ENCODE measurements at regions not wholly inside any gene's neighbourhood (a gene's known extent, or its start where the extent isn't known, plus 50 kb on each side); places are given as distances from the start of the nearest gene placed in this dataset.
"Not testable (repeated sequence)": the region's sequence is repeated elsewhere in the genome, so short reads cannot be mapped to it uniquely, and the experiment has no call there.

- Histone ChIP-seq H3K9ac (ENCODE audit: low read depth in 1 of 3, low read length in 3 of 3) (no peak overlapping the region), H3K27me3 (ENCODE audit: control insufficient read depth in 3 of 3, insufficient read depth in 3 of 3, low read length in 3 of 3) (no peaks in the 10 kb centered on the region), H3K4me1 (ENCODE audit: control insufficient read depth in 3 of 3, insufficient read depth in 3 of 3, low read length in 3 of 3) (no peaks in the 10 kb centered on the region), H3K36me3 (ENCODE audit: control insufficient read depth in 3 of 3, insufficient read depth in 3 of 3, low read length in 3 of 3) (no peaks in the 10 kb centered on the region), H3K9me3 (ENCODE audit: control insufficient read depth in 3 of 3, low read length in 3 of 3) (no peaks in the 10 kb centered on the region), H3K4me3 (ENCODE audit: low read length in 3 of 3) (no peak overlapping the region), H3K27ac (ENCODE audit: low read depth, low read length) (no peak overlapping the region)
These were observed 928.0 kb upstream of the FAT3 start for GRCh38 chr11:91296629-91297028.

- H3K36me3 ChIP-seq (ENCODE audit: control insufficient read depth in 3 of 3, insufficient read depth in 3 of 3, low read length in 3 of 3) = no peaks in the 10 kb centered on the region
- H3K27me3 ChIP-seq (ENCODE audit: control insufficient read depth in 3 of 3, insufficient read depth in 3 of 3, low read length in 3 of 3) = no peaks in the 10 kb centered on the region
- no peak overlapping the region for H3K4me3 ChIP-seq (ENCODE audit: low read length in 3 of 3)
- no peaks in the 10 kb centered on the region for H3K4me1 ChIP-seq (ENCODE audit: control insufficient read depth in 3 of 3, insufficient read depth in 3 of 3, low read length in 3 of 3)
- no peak overlapping the region for H3K27ac ChIP-seq (ENCODE audit: low read depth, low read length)
- H3K9ac ChIP-seq (ENCODE audit: low read depth in 1 of 3, low read length in 3 of 3) = no peak overlapping the region
- H3K9me3 ChIP-seq (ENCODE audit: control insufficient read depth in 3 of 3, low read length in 3 of 3) = no peaks in the 10 kb centered on the region
These were observed 929.0 kb upstream of the FAT3 start for GRCh38 chr11:91295591-91295990.

GRCh38 chr11:91293119-91293518 is 931.5 kb upstream of the FAT3 start:
- Histone ChIP-seq H3K9me3 (ENCODE audit: control insufficient read depth in 3 of 3, low read length in 3 of 3) (no peaks in the 10 kb centered on the region), H3K27ac (ENCODE audit: low read depth, low read length) (no peak overlapping the region), H3K4me3 (ENCODE audit: low read length in 3 of 3) (no peak overlapping the region), H3K9ac (ENCODE audit: low read depth in 1 of 3, low read length in 3 of 3) (no peak overlapping the region), H3K4me1 (ENCODE audit: control insufficient read depth in 3 of 3, insufficient read depth in 3 of 3, low read length in 3 of 3) (no peaks in the 10 kb centered on the region), H3K27me3 (ENCODE audit: control insufficient read depth in 3 of 3, insufficient read depth in 3 of 3, low read length in 3 of 3) (no peaks in the 10 kb centered on the region), H3K36me3 (ENCODE audit: control insufficient read depth in 3 of 3, insufficient read depth in 3 of 3, low read length in 3 of 3) (no peaks in the 10 kb centered on the region)

- H3K4me1 ChIP-seq (ENCODE audit: control insufficient read depth in 3 of 3, insufficient read depth in 3 of 3, low read length in 3 of 3) = no peaks in the 10 kb centered on the region
- no peak overlapping the region for H3K27ac ChIP-seq (ENCODE audit: low read depth, low read length)
These were observed 952.5 kb upstream of the FAT3 start for GRCh38 chr11:91272089-91272488.

GRCh38 chr11:91268512-91269295 is 955.9 kb upstream of the FAT3 start:
- not testable (repeated sequence) for H3K4me1 ChIP-seq (ENCODE audit: control insufficient read depth in 3 of 3, insufficient read depth in 3 of 3, low read length in 3 of 3); H3K36me3 ChIP-seq (ENCODE audit: control insufficient read depth in 3 of 3, insufficient read depth in 3 of 3, low read length in 3 of 3); H3K4me3 ChIP-seq (ENCODE audit: low read length in 3 of 3); H3K9me3 ChIP-seq (ENCODE audit: control insufficient read depth in 3 of 3, low read length in 3 of 3); H3K9ac ChIP-seq (ENCODE audit: low read depth in 1 of 3, low read length in 3 of 3); H3K27me3 ChIP-seq (ENCODE audit: control insufficient read depth in 3 of 3, insufficient read depth in 3 of 3, low read length in 3 of 3); H3K27ac ChIP-seq (ENCODE audit: low read depth, low read length)

More at GRCh38 chr11:91272089-91272488, 952.5 kb upstream of the FAT3 start:
- Histone ChIP-seq H3K27me3 (ENCODE audit: control insufficient read depth in 3 of 3, insufficient read depth in 3 of 3, low read length in 3 of 3) (no peaks in the 10 kb centered on the region), H3K9ac (ENCODE audit: low read depth in 1 of 3, low read length in 3 of 3) (no peak overlapping the region), H3K4me3 (ENCODE audit: low read length in 3 of 3) (no peak overlapping the region), H3K36me3 (ENCODE audit: control insufficient read depth in 3 of 3, insufficient read depth in 3 of 3, low read length in 3 of 3) (no peaks in the 10 kb centered on the region), H3K9me3 (ENCODE audit: control insufficient read depth in 3 of 3, low read length in 3 of 3) (no peaks in the 10 kb centered on the region)

- Histone ChIP-seq H3K27ac (ENCODE audit: low read depth, low read length) (no peak overlapping the region), H3K4me1 (ENCODE audit: control insufficient read depth in 3 of 3, insufficient read depth in 3 of 3, low read length in 3 of 3) (no peaks in the 10 kb centered on the region), H3K4me3 (ENCODE audit: low read length in 3 of 3) (no peak overlapping the region), H3K36me3 (ENCODE audit: control insufficient read depth in 3 of 3, insufficient read depth in 3 of 3, low read length in 3 of 3) (no peaks in the 10 kb centered on the region), H3K27me3 (ENCODE audit: control insufficient read depth in 3 of 3, insufficient read depth in 3 of 3, low read length in 3 of 3) (no peaks in the 10 kb centered on the region), H3K9me3 (ENCODE audit: control insufficient read depth in 3 of 3, low read length in 3 of 3) (no peaks in the 10 kb centered on the region), H3K9ac (ENCODE audit: low read depth in 1 of 3, low read length in 3 of 3) (no peak overlapping the region)
These were observed 958.7 kb upstream of the FAT3 start for GRCh38 chr11:91265946-91266345.

- no peaks in the 10 kb centered on the region for H3K9me3 ChIP-seq (ENCODE audit: control insufficient read depth in 3 of 3, low read length in 3 of 3)
- no peak overlapping the region for H3K27ac ChIP-seq (ENCODE audit: low read depth, low read length)
- H3K4me3 ChIP-seq (ENCODE audit: low read length in 3 of 3) = no peak overlapping the region
- no peak overlapping the region for H3K9ac ChIP-seq (ENCODE audit: low read depth in 1 of 3, low read length in 3 of 3)
- H3K36me3 ChIP-seq (ENCODE audit: control insufficient read depth in 3 of 3, insufficient read depth in 3 of 3, low read length in 3 of 3) = no peaks in the 10 kb centered on the region
- no peaks in the 10 kb centered on the region for H3K27me3 ChIP-seq (ENCODE audit: control insufficient read depth in 3 of 3, insufficient read depth in 3 of 3, low read length in 3 of 3)
- no peaks in the 10 kb centered on the region for H3K4me1 ChIP-seq (ENCODE audit: control insufficient read depth in 3 of 3, insufficient read depth in 3 of 3, low read length in 3 of 3)
These were observed 960.1 kb upstream of the FAT3 start for GRCh38 chr11:91264481-91264880.

- Histone ChIP-seq H3K36me3 (ENCODE audit: control insufficient read depth in 3 of 3, insufficient read depth in 3 of 3, low read length in 3 of 3) (no peaks in the 10 kb centered on the region), H3K9ac (ENCODE audit: low read depth in 1 of 3, low read length in 3 of 3) (no peak overlapping the region), H3K4me3 (ENCODE audit: low read length in 3 of 3) (no peak overlapping the region), H3K4me1 (ENCODE audit: control insufficient read depth in 3 of 3, insufficient read depth in 3 of 3, low read length in 3 of 3) (no peaks in the 10 kb centered on the region), H3K27me3 (ENCODE audit: control insufficient read depth in 3 of 3, insufficient read depth in 3 of 3, low read length in 3 of 3) (no peaks in the 10 kb centered on the region), H3K27ac (ENCODE audit: low read depth, low read length) (no peak overlapping the region), H3K9me3 (ENCODE audit: control insufficient read depth in 3 of 3, low read length in 3 of 3) (no peaks in the 10 kb centered on the region)
These were observed 960.9 kb upstream of the FAT3 start for GRCh38 chr11:91263496-91264365.

- no peak overlapping the region for H3K27ac ChIP-seq (ENCODE audit: low read depth, low read length)
- no peaks in the 10 kb centered on the region for H3K4me1 ChIP-seq (ENCODE audit: control insufficient read depth in 3 of 3, insufficient read depth in 3 of 3, low read length in 3 of 3)
- H3K9ac ChIP-seq (ENCODE audit: low read depth in 1 of 3, low read length in 3 of 3) = no peak overlapping the region
- H3K9me3 ChIP-seq (ENCODE audit: control insufficient read depth in 3 of 3, low read length in 3 of 3) = no peaks in the 10 kb centered on the region
- H3K27me3 ChIP-seq (ENCODE audit: control insufficient read depth in 3 of 3, insufficient read depth in 3 of 3, low read length in 3 of 3) = no peaks in the 10 kb centered on the region
- H3K4me3 ChIP-seq (ENCODE audit: low read length in 3 of 3) = no peak overlapping the region
- no peaks in the 10 kb centered on the region for H3K36me3 ChIP-seq (ENCODE audit: control insufficient read depth in 3 of 3, insufficient read depth in 3 of 3, low read length in 3 of 3)
These were observed 963.1 kb upstream of the FAT3 start for GRCh38 chr11:91261513-91261912.

GRCh38 chr11:91258876-91259275 is 965.7 kb upstream of the FAT3 start:
- Histone ChIP-seq H3K27ac (ENCODE audit: low read depth, low read length) (no peak overlapping the region), H3K9ac (ENCODE audit: low read depth in 1 of 3, low read length in 3 of 3) (no peak overlapping the region), H3K27me3 (ENCODE audit: control insufficient read depth in 3 of 3, insufficient read depth in 3 of 3, low read length in 3 of 3) (no peaks in the 10 kb centered on the region), H3K4me1 (ENCODE audit: control insufficient read depth in 3 of 3, insufficient read depth in 3 of 3, low read length in 3 of 3) (no peaks in the 10 kb centered on the region), H3K36me3 (ENCODE audit: control insufficient read depth in 3 of 3, insufficient read depth in 3 of 3, low read length in 3 of 3) (no peaks in the 10 kb centered on the region), H3K4me3 (ENCODE audit: low read length in 3 of 3) (no peak overlapping the region), H3K9me3 (ENCODE audit: control insufficient read depth in 3 of 3, low read length in 3 of 3) (no peaks in the 10 kb centered on the region)

Measured in skeletal muscle tissue (tissue), 3 donors.